Pons (tissue), 1 donor: ENCODE measurements at regions not wholly inside any gene's neighbourhood (a gene's known extent, or its start where the extent isn't known, plus 50 kb on each side); places are given as distances from the start of the nearest gene placed in this dataset.

ENCODE experiments used
- DNase-seq: peaks from one replicate; pipeline ENCODE4 v3.0.0-alpha.2; 2016; ENCODE audit warnings: low spot score

GRCh38 chr13:99123101-99124045 lies 77.3 kb upstream of the UBAC2 start:
- DNase-seq = no peak

GRCh38 chr13:99124046-99124400 lies 76.6 kb upstream of the UBAC2 start:
- no peak for DNase-seq

DNA sequence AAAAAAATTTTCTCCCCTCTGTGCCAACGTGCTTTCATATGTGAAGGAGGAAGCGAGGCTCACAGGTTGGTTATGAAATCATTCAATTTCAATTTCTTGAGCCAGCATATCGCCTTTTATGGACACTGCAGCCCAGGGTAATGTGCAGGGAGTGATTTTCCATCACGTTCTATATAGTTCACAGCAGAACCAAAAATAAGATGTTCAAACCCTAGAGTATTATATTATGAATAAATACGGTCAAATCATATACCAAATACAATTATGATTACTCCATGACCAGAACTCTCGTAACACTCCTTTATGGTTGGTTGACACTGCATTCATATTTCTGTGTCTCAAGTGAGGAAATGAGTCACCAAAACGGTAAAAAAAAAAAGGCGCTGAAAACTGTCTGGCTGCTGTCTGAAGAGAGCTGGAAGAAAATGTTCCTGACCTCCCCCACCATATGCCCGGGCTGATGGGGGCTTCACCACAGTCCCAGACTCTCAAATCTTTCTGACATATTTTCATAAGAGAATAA lies 75.8 kb upstream of the UBAC2 start:
- DNase-seq = no peak

DNA sequence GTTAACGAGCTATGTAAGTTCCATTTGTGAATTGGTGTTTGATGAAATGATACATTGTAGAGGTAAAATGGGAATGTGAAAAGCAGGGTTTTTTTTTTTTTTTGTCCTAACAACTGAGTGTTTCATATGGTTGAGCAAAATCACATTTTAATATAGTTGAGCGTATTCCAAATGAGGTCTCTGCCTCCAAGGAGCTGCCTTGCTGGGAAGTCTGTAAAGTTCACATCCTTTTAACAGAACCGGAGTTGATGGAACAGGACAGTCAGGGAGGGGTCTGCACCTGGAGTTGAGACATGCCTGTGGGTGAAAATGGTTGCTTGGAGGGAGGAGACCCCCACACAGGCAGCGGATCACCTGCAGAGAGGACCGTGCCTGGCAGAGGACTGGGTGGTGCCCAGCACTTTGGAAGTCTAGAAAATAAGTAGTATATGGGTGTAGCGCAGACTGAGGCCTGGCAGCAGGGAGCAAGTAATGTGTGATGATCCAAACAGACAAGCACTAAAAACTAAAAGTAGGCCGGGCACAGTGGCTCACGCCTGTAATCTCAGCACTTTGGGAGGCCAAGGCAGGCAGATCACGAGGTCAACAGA lies 75.2 kb upstream of the UBAC2 start:
- DNase-seq = no peak

- no peak for DNase-seq
Measured at GRCh38 chr13:99126821-99127220, 73.8 kb upstream of the UBAC2 start.

DNA sequence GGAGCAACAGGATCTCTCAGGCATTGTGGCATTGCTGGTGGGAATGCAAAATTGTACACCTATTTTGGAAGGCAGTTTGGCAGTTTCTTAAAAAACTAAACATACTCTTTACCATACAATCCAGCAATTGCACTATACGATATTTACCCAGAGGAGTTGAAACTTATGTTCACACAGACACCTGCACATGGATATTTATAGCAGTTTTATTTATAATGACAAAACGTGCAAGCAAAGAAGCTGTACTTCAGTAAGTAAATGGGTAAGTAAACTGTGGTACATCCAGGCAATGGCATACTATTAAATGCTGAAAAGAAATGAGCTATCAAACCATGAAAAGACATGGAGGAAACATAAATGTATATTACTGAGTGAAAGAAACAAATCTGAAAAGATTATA lies 71.6 kb upstream of the UBAC2 start:
- no peak for DNase-seq

GRCh38 chr13:99129951-99130350 lies 70.7 kb upstream of the UBAC2 start:
- no peak for DNase-seq

GRCh38 chr13:99131410-99131809 lies 69.2 kb upstream of the UBAC2 start:
- DNase-seq = no peak

DNA sequence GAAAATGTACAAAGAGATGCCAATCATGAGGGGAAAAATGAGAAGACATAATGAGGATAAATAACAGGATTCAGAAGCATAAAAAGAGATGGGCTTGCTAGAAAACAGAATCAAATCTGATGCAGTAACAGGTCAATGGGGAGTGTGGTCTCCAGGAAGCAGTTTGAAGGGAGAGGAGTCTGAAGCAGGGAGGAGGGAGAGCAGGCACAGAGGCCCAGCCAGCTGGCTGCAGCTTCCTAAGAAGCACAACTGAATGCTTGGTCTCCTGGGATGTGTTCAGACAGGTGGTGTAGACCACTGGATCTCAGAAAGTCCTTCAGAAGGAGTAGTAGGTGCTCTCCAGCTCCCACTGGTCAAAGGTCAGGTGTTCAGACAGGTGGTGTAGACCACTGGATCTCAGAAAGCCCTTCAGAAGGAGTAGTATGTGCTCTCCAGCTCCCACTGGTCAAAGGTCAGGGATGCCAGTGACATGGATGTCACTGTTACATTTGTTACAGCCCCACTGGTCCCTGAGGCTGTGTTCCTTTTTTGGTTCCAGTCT lies 68.3 kb upstream of the UBAC2 start:
- DNase-seq = no peak

GRCh38 chr13:99133230-99133629 lies 67.4 kb upstream of the UBAC2 start:
- DNase-seq = no peak

DNA sequence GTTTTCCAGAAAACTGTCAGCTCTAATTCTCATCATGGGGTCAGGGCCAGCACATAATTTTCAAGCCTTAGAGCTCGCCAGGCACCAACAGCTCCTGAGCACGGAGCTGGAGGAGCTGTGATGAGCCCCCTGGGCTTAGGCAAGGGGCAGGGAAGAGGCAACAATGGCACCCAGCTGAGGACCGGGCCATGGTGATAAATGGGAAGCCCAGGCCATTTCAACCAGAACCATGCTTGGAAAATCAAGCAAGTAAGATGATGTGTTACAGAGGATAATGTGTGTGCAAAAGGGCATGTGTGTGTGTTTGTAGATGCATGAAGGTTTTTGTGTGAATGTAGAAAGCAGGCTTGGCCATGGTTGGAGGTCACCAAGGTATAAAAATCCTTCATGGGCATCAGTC lies 66.8 kb upstream of the UBAC2 start:
- DNase-seq = no peak

DNA sequence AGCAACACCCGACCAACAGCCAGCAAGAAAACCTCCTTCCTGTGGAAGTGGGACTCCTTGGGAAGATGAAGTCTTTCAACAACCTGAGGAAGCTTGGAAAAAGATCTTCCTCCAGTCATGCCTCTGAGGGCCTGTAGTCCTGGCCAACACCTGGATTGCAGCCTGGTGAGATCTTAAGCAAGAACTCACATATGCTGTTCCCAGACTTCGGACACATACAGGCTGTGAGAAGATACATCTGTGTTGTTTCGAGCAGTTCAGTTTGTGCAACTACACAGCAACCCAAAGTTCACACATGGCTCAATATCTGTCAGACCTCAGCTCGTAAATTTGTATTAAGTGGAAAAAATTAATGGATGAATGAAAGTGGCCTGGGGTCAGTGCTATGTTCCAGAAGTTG lies 65.1 kb upstream of the UBAC2 start:
- no peak for DNase-seq

DNA sequence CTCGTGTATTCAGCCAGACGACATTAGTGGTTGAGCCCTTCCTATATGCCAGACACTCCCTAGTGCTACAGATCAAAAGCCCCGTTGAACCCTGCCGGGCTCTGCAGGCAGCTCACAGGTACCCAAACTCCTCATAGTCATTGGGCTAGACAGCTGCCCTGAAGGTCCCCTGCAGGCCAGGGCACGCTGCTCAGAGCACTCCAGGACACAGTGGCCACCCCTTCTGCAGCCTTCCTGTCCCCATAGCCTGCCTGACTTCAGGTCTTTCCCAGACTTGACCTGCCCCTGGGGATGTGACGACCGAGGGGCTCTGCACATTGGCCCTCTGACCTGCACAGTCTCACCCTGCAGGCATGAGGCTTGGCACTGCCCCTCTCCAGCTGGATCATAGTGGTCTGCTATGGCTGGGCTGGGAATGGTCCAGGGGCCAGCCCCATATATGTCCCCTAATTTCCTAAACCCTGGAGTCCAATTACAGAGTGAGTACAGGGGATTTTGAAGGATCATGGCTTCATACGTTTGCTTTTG lies 64.2 kb upstream of the UBAC2 start:
- no peak for DNase-seq

GRCh38 chr13:99140831-99141230 lies 59.8 kb upstream of the UBAC2 start:
- DNase-seq = no peak

- DNase-seq = no peak
Measured at GRCh38 chr13:99143904-99144303, 56.8 kb upstream of the UBAC2 start.

- peak; percentile 7 for DNase-seq
Measured at GRCh38 chr13:99144306-99144705, 56.3 kb upstream of the UBAC2 start.

GRCh38 chr13:99145461-99145860 lies 55.2 kb upstream of the UBAC2 start:
- DNase-seq = no peak

DNA sequence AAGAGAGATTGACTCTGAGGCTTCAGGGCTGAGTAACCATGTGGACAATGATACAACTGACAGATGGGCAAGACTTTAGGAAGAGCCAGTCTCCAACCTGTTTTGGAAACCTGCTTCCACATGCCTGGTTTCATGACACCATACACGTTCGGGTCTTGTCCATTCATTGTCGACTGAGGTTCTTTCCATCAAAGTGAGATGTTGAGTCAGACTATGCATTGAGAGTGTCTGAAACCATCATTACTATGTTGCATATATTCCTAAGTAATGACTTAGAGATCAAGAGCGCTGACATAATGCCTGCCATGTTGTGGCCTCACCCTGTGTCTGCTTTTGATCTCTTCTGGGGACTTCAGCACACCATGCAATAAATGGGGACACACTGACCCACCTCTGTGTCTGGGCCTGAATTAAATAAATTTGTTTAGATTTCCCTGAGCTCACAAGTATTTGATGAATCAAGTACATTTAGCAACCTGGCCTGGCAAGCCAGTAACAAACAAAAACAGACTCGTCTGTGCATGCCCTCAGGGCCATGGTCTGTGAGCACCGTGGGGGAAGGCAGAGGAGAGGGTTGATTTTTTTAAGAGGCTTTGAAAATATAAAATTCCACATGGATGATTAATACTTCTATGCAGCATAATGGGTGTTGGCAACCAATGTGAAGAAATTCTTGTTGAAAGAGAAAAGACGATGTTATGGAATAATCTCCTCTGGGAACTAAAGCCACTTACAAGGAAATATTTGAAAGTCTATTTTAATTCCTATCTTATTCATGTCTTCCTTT lies 49.9 kb upstream of the UBAC2 start:
- DNase-seq = no peak
